Rectal smooth muscle tissue (tissue), 1 donor: ENCODE measurements at regions not wholly inside any gene's neighbourhood (a gene's known extent, or its start where the extent isn't known, plus 50 kb on each side); places are given as distances from the start of the nearest gene placed in this dataset.

ENCODE experiments used
- H3K27ac ChIP-seq: one replicate; pipeline ENCODE4 v1.7.0; 2013; ENCODE audit warnings: low read depth, low read length, inconsistent platforms
- H3K27me3 ChIP-seq: one replicate; pipeline ENCODE4 v1.7.0; 2013; ENCODE audit warnings: low read length; ENCODE audit not compliant: control insufficient read depth, insufficient read depth
- H3K36me3 ChIP-seq: one replicate; pipeline ENCODE4 v1.7.0; 2013; ENCODE audit warnings: low read length; ENCODE audit not compliant: control insufficient read depth, insufficient read depth
- H3K4me1 ChIP-seq: one replicate; pipeline ENCODE4 v1.7.0; 2013; ENCODE audit warnings: low read length; ENCODE audit not compliant: control insufficient read depth, insufficient read depth
- H3K4me3 ChIP-seq: one replicate; pipeline ENCODE4 v1.7.0; 2013; ENCODE audit warnings: low read length
- H3K9ac ChIP-seq: one replicate; pipeline ENCODE4 v1.7.0; 2013; ENCODE audit warnings: low read length

- Histone ChIP-seq H3K27me3 (no peaks in the 10 kb centered on the region), H3K4me3 (no peak overlapping the region), H3K4me1 (no peaks in the 10 kb centered on the region), H3K27ac (no peak overlapping the region), H3K9ac (no peak overlapping the region), H3K36me3 (no peaks in the 10 kb centered on the region)
Observed at GRCh38 chr5:143720689-143721088, 91.3 kb upstream of the HMHB1 start.

DNA sequence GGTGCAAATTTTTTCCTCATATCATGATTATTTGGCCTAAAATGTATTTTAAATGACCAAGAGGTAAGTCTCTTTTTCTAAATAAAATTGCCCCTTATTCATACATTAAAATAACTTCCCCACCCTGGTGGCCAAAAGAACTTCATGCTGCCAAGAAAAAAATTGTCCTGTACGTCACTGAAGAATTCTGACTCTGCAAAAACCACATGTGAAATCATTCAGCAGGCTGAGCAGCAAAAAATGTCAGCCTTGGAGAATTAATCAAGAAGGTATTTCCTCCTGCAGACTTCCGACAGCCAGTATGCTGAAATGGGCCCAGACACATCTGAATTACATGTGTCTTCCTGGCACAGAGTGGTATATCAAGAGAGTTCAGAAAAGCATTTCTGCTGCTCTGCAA is 94.6 kb upstream of the HMHB1 start:
- Histone ChIP-seq H3K36me3 (no peaks in the 10 kb centered on the region), H3K4me1 (peaks cover 3% of the 10 kb centered on the region), H3K27me3 (no peaks in the 10 kb centered on the region), H3K4me3 (no peak overlapping the region), H3K9ac (no peak overlapping the region), H3K27ac (no peak overlapping the region)

- Histone ChIP-seq H3K4me1 (peaks cover 3% of the 10 kb centered on the region), H3K36me3 (no peaks in the 10 kb centered on the region), H3K27ac (no peak overlapping the region), H3K9ac (no peak overlapping the region), H3K4me3 (no peak overlapping the region), H3K27me3 (no peaks in the 10 kb centered on the region)
Observed at GRCh38 chr5:143716881-143717280, 95.1 kb upstream of the HMHB1 start.

GRCh38 chr5:143715616-143716015 is 96.3 kb upstream of the HMHB1 start:
- Histone ChIP-seq H3K36me3 (no peaks in the 10 kb centered on the region), H3K4me3 (no peak overlapping the region), H3K9ac (no peak overlapping the region), H3K27me3 (no peaks in the 10 kb centered on the region), H3K27ac (no peak overlapping the region), H3K4me1 (peaks cover 3% of the 10 kb centered on the region)

DNA sequence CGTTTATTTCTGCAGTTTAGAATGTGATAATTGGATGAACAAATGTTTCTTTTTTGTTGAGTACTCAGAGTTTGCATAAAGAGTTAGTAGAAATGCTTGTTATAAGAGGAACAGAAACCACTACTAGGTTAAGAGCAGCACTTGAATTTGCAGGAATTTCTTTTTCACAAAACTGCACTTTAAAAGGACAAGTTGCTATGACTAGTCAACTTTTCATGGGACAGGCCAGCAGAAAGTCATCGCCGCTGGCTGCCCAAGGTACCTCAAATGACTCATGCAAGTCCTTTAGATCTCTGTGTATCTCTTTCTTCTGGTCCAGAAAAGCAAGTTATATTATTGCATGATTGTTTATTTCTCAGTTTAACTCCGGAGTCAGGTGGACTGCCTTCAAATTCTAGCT is 97.3 kb upstream of the HMHB1 start:
- no peak overlapping the region for H3K27ac ChIP-seq
- H3K9ac ChIP-seq: no peak overlapping the region
- no peak overlapping the region for H3K4me3 ChIP-seq
- peaks cover 3% of the 10 kb centered on the region for H3K4me1 ChIP-seq
- H3K27me3 ChIP-seq: no peaks in the 10 kb centered on the region
- no peaks in the 10 kb centered on the region for H3K36me3 ChIP-seq

DNA sequence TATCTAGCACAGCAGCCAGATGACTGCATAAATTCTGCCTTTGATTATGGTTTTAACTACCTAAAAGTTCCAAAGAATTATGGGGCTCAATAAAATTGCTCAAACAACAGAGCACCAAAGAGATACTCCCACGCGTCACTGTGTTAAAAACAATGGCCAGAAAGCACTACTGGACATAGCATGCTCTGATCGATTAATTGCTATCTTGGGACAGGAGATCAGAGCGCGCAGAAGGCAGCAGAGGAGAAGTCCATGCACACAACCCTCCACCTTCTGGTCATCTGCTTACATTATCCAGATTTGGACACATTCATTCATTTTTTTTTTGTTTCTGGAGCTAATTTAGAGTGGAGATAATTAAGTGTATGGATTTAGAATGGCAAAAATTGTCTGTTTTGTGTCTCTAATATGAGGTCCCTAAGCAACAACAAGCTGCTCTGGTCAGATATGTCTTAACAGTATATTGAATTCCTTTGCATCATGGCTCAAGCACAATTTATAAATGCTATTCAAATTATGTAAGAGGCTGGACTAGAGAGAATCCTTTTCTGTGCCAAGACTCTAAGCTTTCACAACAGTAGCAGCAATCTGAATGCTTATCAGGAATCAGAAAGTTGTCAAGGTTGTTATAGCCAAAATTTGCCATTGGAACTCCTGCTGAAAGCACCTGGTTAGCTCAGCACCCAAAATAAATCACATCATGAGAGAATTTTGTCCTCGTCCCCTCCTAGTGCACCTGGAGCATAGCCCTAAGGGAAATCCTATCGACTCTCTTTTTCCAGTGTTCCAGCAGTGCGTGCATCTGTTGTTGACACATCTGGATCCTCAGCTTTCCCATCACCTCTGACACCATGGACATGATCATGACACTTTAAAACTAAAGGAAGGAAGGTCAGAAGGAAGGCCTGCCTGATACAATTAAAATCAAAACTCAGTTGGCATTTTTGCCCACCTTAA is 98.6 kb upstream of the HMHB1 start:
- no peaks in the 10 kb centered on the region for H3K36me3 ChIP-seq
- H3K4me1 ChIP-seq: peaks cover 3% of the 10 kb centered on the region
- no peak overlapping the region for H3K4me3 ChIP-seq
- no peaks in the 10 kb centered on the region for H3K27me3 ChIP-seq
- H3K9ac ChIP-seq: no peak overlapping the region
- no peak overlapping the region for H3K27ac ChIP-seq

DNA sequence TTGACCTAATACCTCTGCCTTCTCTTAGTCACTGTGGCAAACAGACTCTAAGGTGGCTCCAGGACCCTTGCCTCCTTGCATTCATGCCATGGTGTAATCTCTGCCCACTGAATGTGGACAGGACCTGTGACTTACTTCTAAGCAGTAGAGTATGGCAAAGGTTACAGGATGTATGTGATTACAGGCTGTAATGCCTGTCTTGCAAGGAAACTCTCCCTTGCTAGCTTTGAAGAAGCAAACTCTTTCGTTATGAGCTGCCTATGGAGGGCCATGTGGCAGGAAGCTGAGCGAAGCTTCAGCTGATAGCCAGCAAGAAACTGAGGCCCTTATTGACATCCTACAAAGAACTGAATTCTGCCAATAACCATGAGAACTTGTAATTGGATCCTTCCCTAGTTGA is 103.3 kb upstream of the HMHB1 start:
- no peak overlapping the region for H3K4me3 ChIP-seq
- H3K27ac ChIP-seq: no peak overlapping the region
- H3K4me1 ChIP-seq: no peaks in the 10 kb centered on the region
- H3K27me3 ChIP-seq: no peaks in the 10 kb centered on the region
- no peaks in the 10 kb centered on the region for H3K36me3 ChIP-seq
- no peak overlapping the region for H3K9ac ChIP-seq

- no peak overlapping the region for H3K9ac ChIP-seq
- H3K4me3 ChIP-seq: no peak overlapping the region
- no peaks in the 10 kb centered on the region for H3K36me3 ChIP-seq
- no peaks in the 10 kb centered on the region for H3K4me1 ChIP-seq
- H3K27ac ChIP-seq: no peak overlapping the region
- no peaks in the 10 kb centered on the region for H3K27me3 ChIP-seq
Observed at GRCh38 chr5:143707806-143708205, 104.2 kb upstream of the HMHB1 start.

GRCh38 chr5:143705381-143705780 is 106.6 kb upstream of the HMHB1 start:
- Histone ChIP-seq H3K4me3 (no peak overlapping the region), H3K27ac (no peak overlapping the region), H3K27me3 (no peaks in the 10 kb centered on the region), H3K4me1 (no peaks in the 10 kb centered on the region), H3K36me3 (no peaks in the 10 kb centered on the region), H3K9ac (no peak overlapping the region)

DNA sequence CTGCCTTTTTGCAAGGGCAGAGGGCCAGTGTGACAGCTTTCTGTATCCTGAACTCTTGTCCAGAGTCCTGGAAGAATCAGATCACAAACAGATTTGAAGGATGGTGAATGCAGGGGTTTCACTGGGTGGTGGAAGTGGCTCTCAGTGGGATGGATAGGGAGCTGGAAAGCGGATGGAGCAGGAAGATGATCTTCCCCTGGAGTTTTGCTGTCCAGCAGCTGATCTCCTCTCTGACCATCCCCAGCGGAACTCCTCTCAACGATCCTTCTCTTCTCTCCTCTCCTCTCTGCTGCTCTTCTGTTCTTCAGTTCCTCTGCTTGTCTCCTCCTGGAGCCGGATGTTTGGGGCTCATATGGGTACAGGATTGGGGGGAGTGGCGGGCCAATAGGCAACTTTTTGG is 108.3 kb upstream of the HMHB1 start:
- no peak overlapping the region for H3K4me3 ChIP-seq
- no peaks in the 10 kb centered on the region for H3K36me3 ChIP-seq
- H3K4me1 ChIP-seq: no peaks in the 10 kb centered on the region
- H3K9ac ChIP-seq: no peak overlapping the region
- no peaks in the 10 kb centered on the region for H3K27me3 ChIP-seq
- H3K27ac ChIP-seq: no peak overlapping the region

GRCh38 chr5:143701493-143701892 is 110.5 kb upstream of the HMHB1 start:
- Histone ChIP-seq H3K27ac (no peak overlapping the region), H3K36me3 (no peaks in the 10 kb centered on the region)

GRCh38 chr5:143700994-143701393 is 111.0 kb upstream of the HMHB1 start:
- no peak overlapping the region for H3K9ac ChIP-seq
- no peaks in the 10 kb centered on the region for H3K4me1 ChIP-seq
- no peak overlapping the region for H3K27ac ChIP-seq
- H3K4me3 ChIP-seq: no peak overlapping the region
- no peaks in the 10 kb centered on the region for H3K27me3 ChIP-seq
- no peaks in the 10 kb centered on the region for H3K36me3 ChIP-seq

More at GRCh38 chr5:143701493-143701892, 110.5 kb upstream of the HMHB1 start:
- Histone ChIP-seq H3K4me3 (no peak overlapping the region), H3K4me1 (no peaks in the 10 kb centered on the region), H3K9ac (no peak overlapping the region), H3K27me3 (no peaks in the 10 kb centered on the region)

DNA sequence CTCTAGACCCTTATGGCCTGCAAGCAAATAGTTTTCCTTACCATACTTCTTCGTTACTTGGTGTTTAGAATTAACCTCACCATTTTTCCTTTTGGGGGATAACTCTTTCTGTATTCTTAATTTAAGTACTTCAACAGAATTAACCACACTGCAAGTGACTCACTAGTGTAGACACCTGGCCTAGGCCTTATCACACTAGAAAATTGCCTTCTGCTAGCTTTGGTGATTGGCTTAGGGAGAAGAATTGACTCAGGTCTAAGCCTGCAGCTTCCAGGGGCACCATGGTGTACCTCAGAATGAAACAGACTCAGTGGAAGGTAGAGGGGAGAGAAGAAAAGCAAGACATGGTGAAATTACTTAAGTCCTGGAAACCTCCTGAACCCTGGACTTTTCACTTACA is 112.8 kb upstream of the HMHB1 start:
- no peak overlapping the region for H3K9ac ChIP-seq
- H3K36me3 ChIP-seq: no peaks in the 10 kb centered on the region
- H3K27me3 ChIP-seq: no peaks in the 10 kb centered on the region
- no peak overlapping the region for H3K4me3 ChIP-seq
- H3K27ac ChIP-seq: no peak overlapping the region
- H3K4me1 ChIP-seq: no peaks in the 10 kb centered on the region
